ENCODE measurements at regions not wholly inside any gene's neighbourhood (a gene's known extent, or its start where the extent isn't known, plus 50 kb on each side); places are given as distances from the start of the nearest gene placed in this dataset.

- intact Hi-C loops (cut with micrococcal nuclease; ENCODE audit: unreplicated experiment) (no loop called here), in situ Hi-C loops (cut with HindIII; ENCODE audit: extremely low pct_ligation_motif_present, low pct_unique_long_range_greater_than_20kb) (no loop called here)
- POLR2A ChIA-PET: no interaction called here
- H3K4me1 ChIP-seq (ENCODE audit: insufficient read depth, low read length): no peaks in the 10 kb centered on the region
- no peaks in the 10 kb centered on the region for H3K79me2 ChIP-seq (ENCODE audit: insufficient read depth, low read length)
- H2AFZ ChIP-seq (ENCODE audit: low read length): no peak overlapping the region
- BruUV-seq (replicated peaks): no TSS peak
- no peak overlapping the region for H3K27ac ChIP-seq (ENCODE audit: extremely low read length, insufficient read depth, low read length)
- no peak overlapping the region for H3K9ac ChIP-seq (ENCODE audit: insufficient read depth, low read depth, low read length)
- WGBS (ENCODE audit: low lambda C conversion rate): 37% methylated on average over 5 of the region's 5 CpGs
- TF ChIP-seq ZNF788 (CRISPR knock-in tag; IDR thresholded peaks at IDR 0.05; ENCODE audit: borderline replicate concordance): no peak
- no peak for TF ChIP-seq ADNP (CRISPR knock-in tag; IDR thresholded peaks at IDR 0.05)
- TF ChIP-seq PHF8 (CRISPR knock-in tag; IDR thresholded peaks at IDR 0.05): no peak
- no peak for TF ChIP-seq BCL3 (CRISPR knock-in tag; IDR thresholded peaks at IDR 0.05)
- FAIRE-seq (no peak), DNase-seq (ENCODE audit: low spot score) (no peak), ATAC-seq (no peak)
- H3K36me3 ChIP-seq (replicated peaks in 1 of 2; ENCODE audit: control insufficient read depth in 1 of 2, insufficient read depth in 2 of 2, low read length in 2 of 2): no peaks in the 10 kb centered on the region
- no peaks in the 10 kb centered on the region for H3K9me3 ChIP-seq (ENCODE audit: low read length)
- no peaks in the 10 kb centered on the region for H4K20me1 ChIP-seq (ENCODE audit: insufficient read depth, low read length)
- no peak overlapping the region for H3K4me3 ChIP-seq (replicated peaks in 1 of 3; ENCODE audit: insufficient read depth in 1 of 3, low read depth in 2 of 3, low read length in 3 of 3)
- H3K27me3 ChIP-seq (ENCODE audit: control insufficient read depth in 1 of 2, insufficient read depth in 2 of 2, low read length in 2 of 2): no peaks in the 10 kb centered on the region
- H3K4me2 ChIP-seq (ENCODE audit: low read depth, low read length): no peak overlapping the region
- CTCF ChIA-PET (ENCODE audit: low intra/inter-chr PET ratio, low total read pairs): no interaction called here
Measured at GRCh38 chr6:102631921-102632320, 1238.4 kb downstream of the GRIK2 start.

DNA sequence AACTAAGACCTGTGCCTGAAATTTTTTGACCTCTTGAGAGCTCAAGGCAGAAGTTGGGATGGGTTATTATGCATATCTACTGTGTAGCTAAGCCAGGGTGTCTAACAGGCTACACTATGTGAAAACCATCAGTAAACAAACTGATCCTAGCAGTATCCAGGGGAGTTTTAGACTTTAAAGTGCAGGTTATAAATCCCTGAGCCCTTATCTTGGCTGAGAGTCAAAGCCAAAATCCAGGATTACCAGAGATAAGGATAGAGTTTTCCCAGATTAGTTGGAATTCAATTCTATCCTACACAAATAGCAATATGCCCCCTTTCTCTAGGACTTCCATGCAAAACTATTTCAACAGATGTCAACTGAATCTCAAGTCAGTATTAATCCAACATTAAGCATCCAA, 1229.7 kb downstream of the GRIK2 start:
- BruUV-seq (replicated peaks): no TSS peak
- POLR2A ChIA-PET: no interaction called here
- no peak overlapping the region for H3K4me2 ChIP-seq (ENCODE audit: low read depth, low read length)
- DNase-seq (ENCODE audit: low spot score) (no peak), FAIRE-seq (no peak), ATAC-seq (no peak)
- no peak overlapping the region for H3K9ac ChIP-seq (ENCODE audit: insufficient read depth, low read depth, low read length)
- H2AFZ ChIP-seq (ENCODE audit: low read length): no peak overlapping the region
- CTCF ChIA-PET (ENCODE audit: low intra/inter-chr PET ratio, low total read pairs): no interaction called here
- intact Hi-C loops (cut with micrococcal nuclease; ENCODE audit: unreplicated experiment): no loop called here
- H3K27me3 ChIP-seq (ENCODE audit: control insufficient read depth in 1 of 2, insufficient read depth in 2 of 2, low read length in 2 of 2): no peaks in the 10 kb centered on the region
- H3K27ac ChIP-seq (ENCODE audit: extremely low read length, insufficient read depth, low read length): no peak overlapping the region
- H3K9me3 ChIP-seq (ENCODE audit: low read length): no peaks in the 10 kb centered on the region
- in situ Hi-C loops (cut with HindIII; ENCODE audit: extremely low pct_ligation_motif_present, low pct_unique_long_range_greater_than_20kb): no loop called here
- no peak overlapping the region for H3K4me3 ChIP-seq (replicated peaks in 1 of 3; ENCODE audit: insufficient read depth in 1 of 3, low read depth in 2 of 3, low read length in 3 of 3)
- no peaks in the 10 kb centered on the region for H3K4me1 ChIP-seq (ENCODE audit: insufficient read depth, low read length)
- H3K36me3 ChIP-seq (replicated peaks in 1 of 2; ENCODE audit: control insufficient read depth in 1 of 2, insufficient read depth in 2 of 2, low read length in 2 of 2): no peaks in the 10 kb centered on the region
- H4K20me1 ChIP-seq (ENCODE audit: insufficient read depth, low read length): no peaks in the 10 kb centered on the region
- H3K79me2 ChIP-seq (ENCODE audit: insufficient read depth, low read length): no peaks in the 10 kb centered on the region
- TF ChIP-seq ZNF337 (CRISPR knock-in tag; IDR thresholded peaks at IDR 0.05; ENCODE audit: borderline replicate concordance, low read depth): no peak
- TF ChIP-seq ZNF44 (CRISPR knock-in tag; IDR thresholded peaks at IDR 0.05): no peak
- no peak for TF ChIP-seq ZBTB43 (CRISPR knock-in tag; conservative IDR thresholded peaks at IDR 0.05)
- TF ChIP-seq RERE (CRISPR knock-in tag; IDR thresholded peaks at IDR 0.05; ENCODE audit: low read depth): no peak
- TF ChIP-seq HNRNPL (IDR thresholded peaks at IDR 0.05; ENCODE audit: low read depth, low read length): no peak
- TF ChIP-seq ATF7 (IDR thresholded peaks at IDR 0.05): no peak
- TF ChIP-seq ATF7 (CRISPR knock-in tag; IDR thresholded peaks at IDR 0.05): no peak
- no peak for TF ChIP-seq ZNF232 (CRISPR knock-in tag; IDR thresholded peaks at IDR 0.05; ENCODE audit: borderline replicate concordance)

Data from HepG2 (cell line).